ENCODE measurements at regions not wholly inside any gene's neighbourhood (a gene's known extent, or its start where the extent isn't known, plus 50 kb on each side); places are given as distances from the start of the nearest gene placed in this dataset.

DNA sequence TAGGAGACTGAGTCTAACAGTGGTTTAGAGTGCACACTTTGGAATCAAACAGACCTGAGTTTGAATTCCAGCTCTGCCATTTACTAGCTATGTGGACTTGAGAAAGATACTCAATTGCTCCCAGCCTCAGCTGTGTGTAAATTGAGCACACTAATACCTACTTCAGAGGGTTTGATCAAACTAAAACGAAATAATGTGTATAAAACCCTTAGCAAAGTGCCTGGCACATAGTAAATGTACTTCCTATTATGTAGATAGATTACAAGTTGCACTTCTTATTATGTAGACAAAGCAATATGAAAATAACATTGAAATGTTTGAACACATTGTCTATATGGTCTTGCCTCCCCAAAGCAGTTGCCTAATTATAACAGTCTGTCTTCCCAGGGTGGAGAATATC, 180.6 kb downstream of the ANXA2 start:
- no peak overlapping the region for H3K27ac ChIP-seq (ENCODE audit: low read length)
- H3K4me3 ChIP-seq (ENCODE audit: low read length): no peak overlapping the region
- no peak overlapping the region for H3K9ac ChIP-seq (ENCODE audit: low read depth, low read length)
- no peaks in the 10 kb centered on the region for H3K4me1 ChIP-seq (ENCODE audit: insufficient read depth, low read length)
- no peaks in the 10 kb centered on the region for H3K9me3 ChIP-seq (ENCODE audit: insufficient read depth, low read depth, low read length)
- no peaks in the 10 kb centered on the region for H3K36me3 ChIP-seq (ENCODE audit: insufficient read depth, low read depth, low read length)
- H3K27me3 ChIP-seq (ENCODE audit: insufficient read depth, low read length): no peaks in the 10 kb centered on the region

DNA sequence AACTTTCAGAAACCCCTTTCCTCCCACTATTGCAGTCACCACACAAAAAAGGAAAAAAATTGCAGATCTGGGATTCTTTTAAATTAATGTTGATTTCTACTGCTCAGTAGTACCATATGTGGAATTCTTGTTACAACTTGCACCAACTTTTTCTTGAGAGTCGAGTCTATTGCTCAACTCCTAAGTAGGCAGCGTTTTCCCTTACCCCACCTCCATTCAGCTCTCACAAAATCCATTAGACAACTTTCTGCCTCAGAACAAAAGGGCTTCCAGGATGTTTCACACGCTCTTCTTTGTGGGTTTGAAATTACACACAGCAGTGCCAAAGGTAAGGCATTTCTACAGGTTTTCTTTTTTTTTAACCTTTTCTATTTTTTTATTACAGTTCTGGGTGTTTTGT, 179.5 kb downstream of the ANXA2 start:
- Histone ChIP-seq H3K36me3 (ENCODE audit: insufficient read depth, low read depth, low read length) (no peaks in the 10 kb centered on the region), H3K4me3 (ENCODE audit: low read length) (no peak overlapping the region), H3K27me3 (ENCODE audit: insufficient read depth, low read length) (no peaks in the 10 kb centered on the region), H3K27ac (ENCODE audit: low read length) (no peak overlapping the region), H3K9ac (ENCODE audit: low read depth, low read length) (no peak overlapping the region), H3K9me3 (ENCODE audit: insufficient read depth, low read depth, low read length) (no peaks in the 10 kb centered on the region), H3K4me1 (ENCODE audit: insufficient read depth, low read length) (no peaks in the 10 kb centered on the region)

DNA sequence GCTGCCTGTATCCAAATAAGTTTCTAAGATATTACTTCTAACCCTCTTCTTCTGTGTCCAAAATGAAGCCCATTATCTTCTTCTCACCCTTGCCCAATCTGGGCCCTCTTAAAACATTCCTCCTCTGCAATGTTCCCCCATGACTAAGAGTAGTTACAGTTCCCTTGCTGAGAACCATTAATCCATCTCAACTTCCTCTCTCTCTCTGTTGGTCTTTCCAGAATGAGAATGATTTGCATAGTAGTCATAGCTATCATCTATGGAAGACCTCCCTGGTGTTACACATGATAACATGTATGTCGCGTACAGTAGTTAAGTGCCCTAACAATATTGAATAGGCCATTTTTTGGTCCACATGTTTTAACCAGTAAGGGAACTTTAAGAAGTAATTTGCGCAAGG, 177.9 kb downstream of the ANXA2 start:
- Histone ChIP-seq H3K4me3 (ENCODE audit: low read length) (no peak overlapping the region), H3K4me1 (ENCODE audit: insufficient read depth, low read length) (no peaks in the 10 kb centered on the region), H3K36me3 (ENCODE audit: insufficient read depth, low read depth, low read length) (no peaks in the 10 kb centered on the region), H3K9ac (ENCODE audit: low read depth, low read length) (no peak overlapping the region), H3K27me3 (ENCODE audit: insufficient read depth, low read length) (no peaks in the 10 kb centered on the region), H3K9me3 (ENCODE audit: insufficient read depth, low read depth, low read length) (no peaks in the 10 kb centered on the region), H3K27ac (ENCODE audit: low read length) (no peak overlapping the region)

DNA sequence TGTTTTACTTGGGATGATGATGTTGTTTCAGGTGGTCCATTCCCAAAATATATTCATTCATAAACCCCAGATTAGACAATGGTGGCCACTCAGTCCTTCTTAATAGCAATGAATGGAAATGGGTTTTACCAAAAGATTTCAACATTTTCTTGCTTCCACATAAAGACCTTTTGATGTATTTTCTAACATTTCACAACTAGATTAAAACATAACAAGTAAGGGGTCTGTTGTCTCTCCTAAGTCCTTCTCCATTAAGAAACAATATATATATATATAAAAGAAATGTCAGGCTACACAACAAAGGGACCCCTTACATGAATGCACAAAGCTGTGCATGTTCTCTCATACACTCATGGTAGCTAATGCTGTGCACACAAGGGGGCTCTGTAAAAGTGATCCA, 176.4 kb downstream of the ANXA2 start:
- H3K27ac ChIP-seq (ENCODE audit: low read length): no peak overlapping the region

DNA sequence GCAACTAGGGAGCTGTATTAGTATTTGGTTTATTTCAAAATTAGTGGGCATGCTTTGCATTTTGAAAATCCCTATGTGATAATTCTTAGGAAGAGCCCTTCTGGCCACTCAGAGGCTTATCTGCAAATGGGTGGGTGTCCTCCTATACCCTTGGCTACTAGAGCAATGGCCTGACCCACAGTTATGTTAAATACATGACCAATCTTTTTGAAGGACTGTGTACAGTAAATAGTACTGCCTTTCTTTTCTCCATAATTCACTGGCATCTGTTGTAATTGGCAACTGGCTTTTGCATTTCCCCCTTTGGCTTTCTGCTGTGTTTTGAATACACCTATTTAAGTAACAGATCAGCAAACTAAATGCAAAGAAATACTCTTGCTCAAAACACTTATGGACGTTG, 175.4 kb downstream of the ANXA2 start:
- Histone ChIP-seq H3K9me3 (ENCODE audit: insufficient read depth, low read depth, low read length) (no peaks in the 10 kb centered on the region), H3K27ac (ENCODE audit: low read length) (no peak overlapping the region), H3K9ac (ENCODE audit: low read depth, low read length) (no peak overlapping the region), H3K27me3 (ENCODE audit: insufficient read depth, low read length) (no peaks in the 10 kb centered on the region), H3K4me1 (ENCODE audit: insufficient read depth, low read length) (no peaks in the 10 kb centered on the region), H3K4me3 (ENCODE audit: low read length) (no peak overlapping the region), H3K36me3 (ENCODE audit: insufficient read depth, low read depth, low read length) (no peaks in the 10 kb centered on the region)

More for the DNA sequence above, 176.4 kb downstream of the ANXA2 start:
- Histone ChIP-seq H3K36me3 (ENCODE audit: insufficient read depth, low read depth, low read length) (no peaks in the 10 kb centered on the region), H3K4me3 (ENCODE audit: low read length) (no peak overlapping the region), H3K9me3 (ENCODE audit: insufficient read depth, low read depth, low read length) (no peaks in the 10 kb centered on the region), H3K4me1 (ENCODE audit: insufficient read depth, low read length) (no peaks in the 10 kb centered on the region), H3K9ac (ENCODE audit: low read depth, low read length) (no peak overlapping the region), H3K27me3 (ENCODE audit: insufficient read depth, low read length) (no peaks in the 10 kb centered on the region)

DNA sequence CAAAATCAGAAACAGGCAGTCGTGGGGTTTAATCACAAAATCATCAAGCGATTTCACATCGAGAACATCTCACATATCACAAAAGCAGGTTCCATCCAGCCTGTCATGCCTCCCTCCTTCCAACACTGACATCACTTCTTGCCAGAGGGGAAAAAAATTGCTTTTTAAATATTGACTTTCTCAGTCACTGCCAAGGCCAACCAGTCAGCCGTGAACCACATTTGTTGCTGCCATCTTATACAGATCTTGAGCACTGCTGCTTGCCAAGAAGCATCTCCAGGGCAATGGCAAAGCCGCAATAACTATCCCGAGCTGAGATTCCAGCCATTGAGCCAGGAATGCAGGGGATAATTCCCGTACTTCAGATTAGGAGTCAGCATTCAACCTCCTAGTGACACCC, 174.6 kb downstream of the ANXA2 start:
- H3K9me3 ChIP-seq (ENCODE audit: insufficient read depth, low read depth, low read length): no peaks in the 10 kb centered on the region
- no peak overlapping the region for H3K27ac ChIP-seq (ENCODE audit: low read length)
- H3K9ac ChIP-seq (ENCODE audit: low read depth, low read length): no peak overlapping the region
- H3K4me1 ChIP-seq (ENCODE audit: insufficient read depth, low read length): no peaks in the 10 kb centered on the region
- no peaks in the 10 kb centered on the region for H3K27me3 ChIP-seq (ENCODE audit: insufficient read depth, low read length)
- no peaks in the 10 kb centered on the region for H3K36me3 ChIP-seq (ENCODE audit: insufficient read depth, low read depth, low read length)
- H3K4me3 ChIP-seq (ENCODE audit: low read length): no peak overlapping the region

DNA sequence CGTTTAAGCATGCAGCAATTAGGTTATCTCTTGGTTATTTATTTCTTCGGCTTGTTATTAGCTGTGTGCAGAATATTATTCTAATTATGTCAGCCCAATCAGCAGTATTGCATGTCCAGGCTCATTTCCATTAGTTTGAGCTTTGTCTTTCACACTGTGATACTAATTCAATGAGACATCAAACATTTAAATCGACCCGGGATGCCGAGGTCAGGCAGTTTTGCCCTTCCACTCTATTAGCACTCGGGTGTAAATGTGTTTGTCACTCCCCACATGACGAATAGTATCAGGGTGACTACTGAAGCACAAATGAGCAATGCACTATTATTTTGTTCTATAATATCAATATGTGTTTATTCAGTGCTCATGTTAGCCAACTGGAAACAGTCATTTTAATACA, 170.9 kb downstream of the ANXA2 start:
- H3K9ac ChIP-seq (ENCODE audit: low read depth, low read length): no peak overlapping the region
- H3K27me3 ChIP-seq (ENCODE audit: insufficient read depth, low read length): no peaks in the 10 kb centered on the region
- 0 out of 2 replicates have a peak, but pooled peaks cover 5% of the 10 kb centered on the region for H3K4me1 ChIP-seq (ENCODE audit: insufficient read depth, low read length)
- H3K9me3 ChIP-seq (ENCODE audit: insufficient read depth, low read depth, low read length): no peaks in the 10 kb centered on the region
- no peak overlapping the region for H3K27ac ChIP-seq (ENCODE audit: low read length)
- H3K4me3 ChIP-seq (ENCODE audit: low read length): no peak overlapping the region
- H3K36me3 ChIP-seq (ENCODE audit: insufficient read depth, low read depth, low read length): no peaks in the 10 kb centered on the region

DNA sequence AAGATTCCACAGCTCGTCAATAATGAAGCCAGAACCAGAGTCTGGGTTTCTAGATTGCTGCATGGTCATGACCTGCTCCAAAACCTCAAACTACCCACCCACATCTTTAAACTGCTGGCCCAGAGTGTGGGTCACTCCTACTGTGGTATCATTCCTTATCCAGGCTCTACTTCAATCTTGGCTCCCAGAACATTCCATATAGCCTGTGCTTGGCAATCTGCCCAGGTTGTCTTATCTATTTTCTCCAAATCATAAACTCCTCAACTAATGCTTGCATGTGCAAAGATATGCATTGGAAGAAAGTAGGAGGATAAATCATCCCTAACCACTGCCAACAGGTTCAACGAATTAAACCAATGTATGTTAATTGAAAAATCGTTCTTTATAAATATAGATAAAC, 169.7 kb downstream of the ANXA2 start:
- H3K9ac ChIP-seq (ENCODE audit: low read depth, low read length): no peak overlapping the region
- H3K27ac ChIP-seq (ENCODE audit: low read length): no peak overlapping the region
- H3K27me3 ChIP-seq (ENCODE audit: insufficient read depth, low read length): no peaks in the 10 kb centered on the region
- no peak overlapping the region for H3K4me3 ChIP-seq (ENCODE audit: low read length)
- H3K4me1 ChIP-seq (ENCODE audit: insufficient read depth, low read length): 0 out of 2 replicates have a peak, but pooled peaks cover 5% of the 10 kb centered on the region
- no peaks in the 10 kb centered on the region for H3K36me3 ChIP-seq (ENCODE audit: insufficient read depth, low read depth, low read length)
- no peaks in the 10 kb centered on the region for H3K9me3 ChIP-seq (ENCODE audit: insufficient read depth, low read depth, low read length)

DNA sequence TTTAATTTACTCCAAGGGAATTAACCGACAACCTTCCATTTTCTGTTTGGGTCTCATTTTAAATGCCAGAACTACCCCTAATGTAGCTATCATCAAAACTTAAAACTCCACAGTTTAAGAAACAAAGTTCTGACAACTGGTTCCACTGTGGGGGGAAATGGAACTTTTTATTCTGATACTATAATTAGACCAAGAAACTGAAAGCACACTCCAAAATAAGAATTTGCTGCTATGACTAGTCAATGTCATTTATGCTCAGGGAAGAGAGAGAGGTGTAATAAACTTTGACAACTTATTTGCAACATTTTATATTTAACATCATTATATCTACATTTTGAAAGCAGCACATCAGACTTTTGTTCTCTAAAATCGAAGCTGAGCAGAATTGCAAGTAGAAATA, 169.2 kb downstream of the ANXA2 start:
- no peak overlapping the region for H3K4me3 ChIP-seq (ENCODE audit: low read length)

DNA sequence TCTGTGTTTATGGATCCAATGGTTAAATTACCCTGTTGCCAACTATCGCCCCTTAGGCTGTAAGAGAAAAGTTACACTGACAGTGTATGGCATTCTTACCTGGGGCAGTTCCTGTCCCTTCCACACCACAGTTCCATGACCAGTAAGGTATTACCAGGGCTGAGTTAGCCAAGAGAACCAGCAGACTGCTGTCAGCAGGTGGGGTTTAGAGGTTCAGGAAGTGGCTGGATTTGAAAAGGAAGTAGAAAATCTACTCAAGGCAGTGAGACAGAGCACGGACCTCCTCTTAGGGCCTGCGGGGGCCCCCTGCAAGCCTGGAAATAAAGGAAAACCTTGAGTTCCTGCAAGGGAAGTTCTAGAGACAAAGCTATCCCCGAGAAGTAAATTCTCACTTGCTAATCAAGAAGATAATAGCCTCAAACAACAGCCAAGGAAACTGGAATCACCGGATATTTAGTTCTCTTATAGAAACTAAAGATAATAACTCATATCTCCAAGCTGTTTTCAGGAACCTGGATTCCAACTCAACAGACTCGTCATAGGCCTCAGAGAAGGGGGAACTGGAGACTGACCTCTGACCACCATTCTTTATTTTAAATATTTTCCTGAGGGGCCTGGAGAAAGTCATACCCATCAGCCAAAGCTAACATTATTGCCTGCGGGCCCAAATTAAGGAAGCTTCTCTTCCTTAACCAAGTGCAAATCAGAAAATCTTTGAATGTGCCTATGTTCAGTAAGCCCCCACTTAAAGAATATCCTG, 161.7 kb downstream of the ANXA2 start:
- Histone ChIP-seq H3K9ac (ENCODE audit: low read depth, low read length) (no peak overlapping the region), H3K4me3 (ENCODE audit: low read length) (no peak overlapping the region), H3K36me3 (ENCODE audit: insufficient read depth, low read depth, low read length) (no peaks in the 10 kb centered on the region), H3K9me3 (ENCODE audit: insufficient read depth, low read depth, low read length) (no peaks in the 10 kb centered on the region), H3K27me3 (ENCODE audit: insufficient read depth, low read length) (no peaks in the 10 kb centered on the region), H3K4me1 (ENCODE audit: insufficient read depth, low read length) (peaks cover 3% of the 10 kb centered on the region; the same call in 1 of the 2 replicates), H3K27ac (ENCODE audit: low read length) (no peak overlapping the region)

More for the DNA sequence above, 169.2 kb downstream of the ANXA2 start:
- Histone ChIP-seq H3K4me1 (ENCODE audit: insufficient read depth, low read length) (0 out of 2 replicates have a peak, but pooled peaks cover 5% of the 10 kb centered on the region), H3K27ac (ENCODE audit: low read length) (no peak overlapping the region), H3K9me3 (ENCODE audit: insufficient read depth, low read depth, low read length) (no peaks in the 10 kb centered on the region), H3K9ac (ENCODE audit: low read depth, low read length) (no peak overlapping the region), H3K27me3 (ENCODE audit: insufficient read depth, low read length) (no peaks in the 10 kb centered on the region), H3K36me3 (ENCODE audit: insufficient read depth, low read depth, low read length) (no peaks in the 10 kb centered on the region)

DNA sequence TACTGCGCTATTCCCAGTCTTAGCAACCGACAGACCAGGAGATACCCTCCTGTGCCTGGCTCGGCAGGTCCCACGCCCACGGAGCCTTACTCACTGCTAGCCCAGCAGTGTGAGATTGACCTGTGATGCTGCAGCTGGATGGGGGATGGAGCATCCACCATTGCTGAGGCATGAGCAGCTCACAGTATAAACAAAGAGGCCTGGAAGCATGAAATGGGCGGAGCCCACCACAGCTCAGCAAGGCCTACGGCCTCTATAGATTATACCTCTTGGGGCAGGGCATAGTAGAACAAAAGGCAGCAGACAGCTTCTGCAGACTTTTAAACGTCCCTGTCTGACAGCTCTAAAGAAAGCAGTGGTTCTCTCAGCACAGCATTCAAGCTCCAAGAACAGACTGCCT, 160.3 kb downstream of the ANXA2 start:
- Histone ChIP-seq H3K27me3 (ENCODE audit: insufficient read depth, low read length) (no peaks in the 10 kb centered on the region), H3K27ac (ENCODE audit: low read length) (no peak overlapping the region), H3K4me3 (ENCODE audit: low read length) (no peak overlapping the region), H3K9ac (ENCODE audit: low read depth, low read length) (no peak overlapping the region), H3K4me1 (ENCODE audit: insufficient read depth, low read length) (peaks cover 3% of the 10 kb centered on the region; the same call in 1 of the 2 replicates), H3K36me3 (ENCODE audit: insufficient read depth, low read depth, low read length) (no peaks in the 10 kb centered on the region), H3K9me3 (ENCODE audit: insufficient read depth, low read depth, low read length) (no peaks in the 10 kb centered on the region)

DNA sequence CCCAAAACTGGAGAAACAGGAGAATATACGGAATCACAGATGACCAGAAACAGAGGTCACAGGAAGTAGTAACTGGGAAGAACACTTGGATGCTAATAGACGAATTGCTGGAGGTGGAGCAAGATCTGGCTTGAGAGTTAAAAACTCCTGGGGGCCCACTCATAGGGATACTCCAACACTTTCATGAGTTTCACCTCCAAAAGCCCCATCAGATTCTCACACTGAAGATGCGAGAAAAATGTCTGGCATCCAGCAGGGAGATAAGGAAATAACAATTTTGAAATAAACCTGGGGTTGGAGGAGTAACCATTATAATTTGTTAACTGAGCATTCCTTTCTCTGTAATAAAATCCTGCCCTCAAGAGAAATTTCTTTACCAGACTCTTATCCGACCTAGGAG, 154.0 kb downstream of the ANXA2 start:
- Histone ChIP-seq H3K9me3 (ENCODE audit: insufficient read depth, low read depth, low read length) (no peaks in the 10 kb centered on the region), H3K27ac (ENCODE audit: low read length) (no peak overlapping the region), H3K27me3 (ENCODE audit: insufficient read depth, low read length) (no peaks in the 10 kb centered on the region), H3K36me3 (ENCODE audit: insufficient read depth, low read depth, low read length) (no peaks in the 10 kb centered on the region), H3K9ac (ENCODE audit: low read depth, low read length) (no peak overlapping the region), H3K4me3 (ENCODE audit: low read length) (no peak overlapping the region), H3K4me1 (ENCODE audit: insufficient read depth, low read length) (no peaks in the 10 kb centered on the region)
